Ovary (tissue), 7 donors: ENCODE measurements at regions not wholly inside any gene's neighbourhood (a gene's known extent, or its start where the extent isn't known, plus 50 kb on each side); places are given as distances from the start of the nearest gene placed in this dataset.
"Not testable (repeated sequence)": the region's sequence is repeated elsewhere in the genome, so short reads cannot be mapped to it uniquely, and the experiment has no call there.

Experiments
- DNase-seq, 5 donors: peaks; one replicate each; pipeline ENCODE4 v3.0.0-alpha.2; 2019 to 2020
- H3K27ac ChIP-seq, 2 donors: fragments of 200-600 bp; one replicate each; pipeline versions ENCODE4 v1.5.1 to v1.8.0; 2019 to 2022
- H3K27me3 ChIP-seq: fragments of 200-600 bp; one replicate; pipeline ENCODE4 v1.8.0; 2022
- H3K36me3 ChIP-seq: fragments of 200-600 bp; sonication (generic); one replicate; pipeline ENCODE4 v1.5.1; 2019
- H3K4me1 ChIP-seq: one replicate; pipeline ENCODE4 v1.8.1; 2013; ENCODE audit warnings: mild to moderate bottlenecking, moderate library complexity; ENCODE audit not compliant: insufficient read depth
- H3K4me3 ChIP-seq: fragments of 200-600 bp; sonication (generic); one replicate; pipeline ENCODE4 v1.5.1; 2017
- H3K9me3 ChIP-seq, 2 donors: fragments of 200-600 bp in 1 of 2; sonication (generic) in 1 of 2; one replicate each; pipeline versions ENCODE4 v1.5.1 to v1.8.1; 2013 to 2019; ENCODE audit warnings: mild to moderate bottlenecking in 1 of 2, moderate library complexity in 1 of 2
- EP300 ChIP-seq: sonication (generic); formaldehyde crosslinking; IDR thresholded peaks from one replicate; pipeline ENCODE4 v1.6.1; 2017; ENCODE audit warnings: antibody characterized with exemption
- POLR2A ChIP-seq: fragments of 450-650 bp; IDR thresholded peaks from one replicate; pipeline ENCODE4 v1.6.1; 2017; ENCODE audit warnings: antibody characterized with exemption, mild to moderate bottlenecking, moderate library complexity
- WGBS, 3 donors: extraction: QIAGEN DNeasy Blood & Tissue Kit in 1 of 3; methylation state at CpG; one replicate each; pipeline versions ENCODE4 v1.1.5 to v1.1.7; 2013 to 2017; 5-methylcytosine and 5-hydroxymethylcytosine counted together
- intact Hi-C, 4 donors: fragments of 100-400 bp; cut with DNase I; formaldehyde crosslinking; loops; one replicate each; pipeline versions ENCODE4 v1.11.0 to v1.15.1; 2022 to 2023
- TF ChIP-seq, protein P1 (sequence below), 3 donors: fragments of 450-650 bp in 2 of 3; fragments of 200-600 bp in 1 of 3; IDR thresholded peaks; one replicate each; pipeline versions ENCODE4 v1.5.1 to v1.8.0; 2016 to 2022; ENCODE audit warnings: antibody characterized with exemption in 3 of 3, mild to moderate bottlenecking in 1 of 3
- donor health status: DM: no; HTN: no; CAD: no; lungs with moderate emphysema.
- donor health status: DM: no; HTN: no; CAD: no.
- donor health status: Bipolar disorder and iron deficiency.
- donor health status: DM: no; HTN: no; CAD: no.
- donor health status: DM: yes; HTN: yes; CAD: no.

DNA sequence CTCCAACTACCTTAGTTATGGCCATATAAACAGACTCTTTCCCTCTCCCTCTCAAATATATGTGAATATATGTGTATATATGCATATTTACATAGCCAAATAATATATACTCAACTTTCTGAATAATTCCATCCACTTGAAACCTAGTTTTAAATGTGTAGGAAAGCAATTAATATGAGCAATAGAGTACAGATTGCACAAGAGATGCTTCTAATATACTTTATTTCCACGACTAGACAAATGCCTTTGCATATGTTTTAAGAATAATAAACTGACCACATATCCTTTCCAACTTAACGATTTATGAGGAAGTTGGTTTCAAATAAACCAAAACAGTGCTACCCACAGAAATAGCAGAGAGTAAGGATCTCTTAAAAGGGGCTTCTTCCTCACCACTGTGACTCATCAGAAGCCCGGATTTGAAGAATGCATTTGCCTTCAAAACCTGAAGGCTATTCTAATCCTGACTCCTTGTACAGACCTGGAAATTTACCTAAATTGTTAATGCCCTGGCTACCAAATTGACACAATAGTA lies 266.3 kb downstream of the AHR start:
- intact Hi-C loops, result no loop called here
- 6 to 17% (median 12%) methylated on average over 3 of the region's 3 CpGs for WGBS, 3 donors
- H3K4me3 ChIP-seq, result no peak overlapping the region
- H3K36me3 ChIP-seq, result no peaks in the 10 kb centered on the region
- H3K4me1 ChIP-seq, result no peaks in the 10 kb centered on the region
- no peak overlapping the region for H3K27ac ChIP-seq
- TF ChIP-seq POLR2A (no peak), EP300 (no peak)
- TF ChIP-seq, protein P1, sequence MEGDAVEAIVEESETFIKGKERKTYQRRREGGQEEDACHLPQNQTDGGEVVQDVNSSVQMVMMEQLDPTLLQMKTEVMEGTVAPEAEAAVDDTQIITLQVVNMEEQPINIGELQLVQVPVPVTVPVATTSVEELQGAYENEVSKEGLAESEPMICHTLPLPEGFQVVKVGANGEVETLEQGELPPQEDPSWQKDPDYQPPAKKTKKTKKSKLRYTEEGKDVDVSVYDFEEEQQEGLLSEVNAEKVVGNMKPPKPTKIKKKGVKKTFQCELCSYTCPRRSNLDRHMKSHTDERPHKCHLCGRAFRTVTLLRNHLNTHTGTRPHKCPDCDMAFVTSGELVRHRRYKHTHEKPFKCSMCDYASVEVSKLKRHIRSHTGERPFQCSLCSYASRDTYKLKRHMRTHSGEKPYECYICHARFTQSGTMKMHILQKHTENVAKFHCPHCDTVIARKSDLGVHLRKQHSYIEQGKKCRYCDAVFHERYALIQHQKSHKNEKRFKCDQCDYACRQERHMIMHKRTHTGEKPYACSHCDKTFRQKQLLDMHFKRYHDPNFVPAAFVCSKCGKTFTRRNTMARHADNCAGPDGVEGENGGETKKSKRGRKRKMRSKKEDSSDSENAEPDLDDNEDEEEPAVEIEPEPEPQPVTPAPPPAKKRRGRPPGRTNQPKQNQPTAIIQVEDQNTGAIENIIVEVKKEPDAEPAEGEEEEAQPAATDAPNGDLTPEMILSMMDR (IDR thresholded peaks at IDR 0.05), result no peak
- H3K9me3 ChIP-seq, result no peaks in the 10 kb centered on the region
- no peaks in the 10 kb centered on the region for H3K27me3 ChIP-seq
- no peak for DNase-seq

DNA sequence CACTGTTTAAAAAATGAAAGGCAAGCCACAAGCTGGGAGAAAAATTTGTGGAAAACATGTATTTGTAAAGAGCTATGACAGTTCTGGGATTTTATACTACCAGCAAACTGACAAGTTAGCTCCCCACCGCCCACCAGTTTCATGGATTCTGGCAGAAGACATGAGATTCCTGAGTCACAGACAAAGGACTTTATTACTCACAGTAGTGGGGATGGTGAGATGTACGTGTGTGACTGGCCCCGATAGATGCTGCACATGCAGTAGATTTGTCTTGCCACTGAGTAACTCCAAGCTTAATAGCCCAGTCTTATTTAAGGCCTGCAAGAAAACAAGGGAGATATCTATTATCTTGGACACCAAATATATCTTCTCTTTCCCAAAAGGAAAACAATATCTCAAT lies 281.7 kb downstream of the AHR start:
- H3K27me3 ChIP-seq, result no peaks in the 10 kb centered on the region
- intact Hi-C loops, result no loop called here
- TF ChIP-seq POLR2A (no peak), EP300 (no peak)
- TF ChIP-seq, protein P1 (IDR thresholded peaks at IDR 0.05), result no peak
- H3K27ac ChIP-seq, result no peak overlapping the region
- no peaks in the 10 kb centered on the region for H3K4me1 ChIP-seq
- no peak overlapping the region for H3K4me3 ChIP-seq
- H3K36me3 ChIP-seq, result no peaks in the 10 kb centered on the region
- no peak for DNase-seq
- 51 to 65% (median 59%) methylated on average over 3 of the region's 3 CpGs for WGBS, 3 donors
- no peaks in the 10 kb centered on the region for H3K9me3 ChIP-seq

DNA sequence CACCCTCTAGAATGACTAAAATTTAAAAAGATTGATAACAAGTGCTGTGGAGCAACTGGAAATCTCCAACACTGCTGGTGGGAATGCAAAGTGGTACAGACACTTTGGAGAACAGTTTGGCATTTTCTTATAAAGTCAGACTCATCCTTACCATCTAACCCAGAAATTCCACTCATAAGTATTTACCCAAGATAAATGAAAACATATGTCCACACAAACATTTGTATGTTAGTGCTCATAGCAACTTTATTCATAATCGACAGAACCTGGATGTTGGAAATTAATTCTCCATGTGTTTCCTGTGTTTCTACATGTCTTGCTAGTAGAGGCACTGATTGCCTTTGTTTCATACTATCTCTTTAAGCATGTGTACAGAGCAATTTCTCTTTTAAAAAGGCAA lies 282.4 kb downstream of the AHR start:
- H3K27ac ChIP-seq, result no peak overlapping the region
- DNase-seq, result no peak
- TF ChIP-seq EP300 (no peak), POLR2A (no peak)
- TF ChIP-seq, protein P1 (IDR thresholded peaks at IDR 0.05), result no peak
- no peaks in the 10 kb centered on the region for H3K27me3 ChIP-seq
- H3K9me3 ChIP-seq, result no peaks in the 10 kb centered on the region
- intact Hi-C loops, result no loop called here
- no peak overlapping the region for H3K4me3 ChIP-seq
- no peaks in the 10 kb centered on the region for H3K36me3 ChIP-seq
- no peaks in the 10 kb centered on the region for H3K4me1 ChIP-seq
- WGBS, 3 donors, result 80 to 92% (median 90%) methylated on average over 1 of the region's 1 CpG

DNA sequence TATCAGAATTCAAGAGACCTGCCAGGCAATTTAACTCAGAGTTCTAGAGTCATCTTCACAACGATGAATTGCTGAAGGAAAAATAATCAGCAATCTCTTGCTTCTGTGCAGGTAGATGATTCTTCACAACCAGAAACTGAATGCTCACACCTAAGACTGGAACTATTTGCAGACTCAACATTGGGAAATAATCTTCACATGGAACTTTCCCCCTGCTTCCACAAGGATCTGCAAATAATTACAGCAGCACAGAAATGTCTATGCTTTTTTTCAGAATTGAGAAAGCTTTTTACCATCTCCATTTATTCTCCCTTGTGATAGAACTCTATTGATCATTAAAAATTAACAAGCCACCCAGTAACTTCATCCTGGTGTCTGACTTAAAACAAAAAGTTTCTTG lies 282.8 kb downstream of the AHR start:
- intact Hi-C loops, result no loop called here
- TF ChIP-seq, protein P1 (IDR thresholded peaks at IDR 0.05), result no peak
- TF ChIP-seq POLR2A, result no peak
- no peaks in the 10 kb centered on the region for H3K36me3 ChIP-seq
- H3K27me3 ChIP-seq, result no peaks in the 10 kb centered on the region
- H3K4me3 ChIP-seq, result no peak overlapping the region
- DNase-seq, result no peak
- H3K27ac ChIP-seq, result no peak overlapping the region
- H3K9me3 ChIP-seq, result no peaks in the 10 kb centered on the region
- WGBS, 3 donors, result 69 to 82% (median 72%) methylated on average over 1 of the region's 1 CpG
- H3K4me1 ChIP-seq, result no peaks in the 10 kb centered on the region

DNA sequence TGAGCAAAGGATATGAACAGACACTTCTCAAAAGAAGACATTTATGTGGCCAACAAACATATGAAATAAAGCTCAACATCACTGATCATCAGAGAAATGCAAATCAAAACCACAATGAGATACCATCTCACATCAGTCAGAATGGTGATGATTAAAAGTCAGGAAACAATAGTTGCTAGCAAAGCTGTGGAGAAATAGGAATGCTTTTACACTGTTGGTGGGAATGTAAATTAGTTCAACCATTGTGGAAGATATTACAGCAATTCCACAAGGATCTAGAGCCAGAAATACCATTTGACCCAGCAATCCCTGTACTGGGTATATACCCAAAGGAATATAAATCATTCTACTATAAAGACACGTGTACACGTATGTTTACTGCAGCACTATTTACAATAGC lies 284.2 kb downstream of the AHR start:
- not testable (repeated sequence) for H3K4me1 ChIP-seq
- WGBS, 3 donors, result 92 to 96% (median 95%) methylated on average over 2 of the region's 2 CpGs

More for the DNA sequence above, 284.2 kb downstream of the AHR start:
- H3K27ac ChIP-seq, H3K36me3 ChIP-seq, H3K4me3 ChIP-seq, intact Hi-C loops, H3K9me3 ChIP-seq, DNase-seq, H3K27me3 ChIP-seq: not testable (repeated sequence)
